ENCODE measurements at regions not wholly inside any gene's neighbourhood (a gene's known extent, or its start where the extent isn't known, plus 50 kb on each side); places are given as distances from the start of the nearest gene placed in this dataset.

DNA sequence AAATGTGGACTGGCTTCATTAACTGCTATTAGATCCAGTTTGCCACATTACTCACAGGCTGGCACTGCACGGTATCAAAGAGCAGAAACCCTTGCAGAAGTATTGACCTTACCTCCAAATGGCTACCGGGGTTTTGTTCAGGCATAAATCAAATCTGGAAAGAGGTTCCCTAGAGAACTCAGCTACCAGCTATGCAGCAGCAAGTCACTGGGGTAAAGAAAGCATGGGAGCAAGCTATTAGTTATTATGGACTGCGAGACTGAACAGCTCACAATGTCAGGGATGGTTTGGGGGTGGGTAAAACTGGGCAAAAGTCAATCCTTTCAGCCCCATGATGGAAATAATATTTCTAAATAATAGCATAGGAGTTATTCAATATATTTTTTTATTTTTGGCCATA, 128.1 kb downstream of the FANCF start:
- DNase-seq (ENCODE audit: extremely low read depth, low read depth, low spot score): no peak

DNA sequence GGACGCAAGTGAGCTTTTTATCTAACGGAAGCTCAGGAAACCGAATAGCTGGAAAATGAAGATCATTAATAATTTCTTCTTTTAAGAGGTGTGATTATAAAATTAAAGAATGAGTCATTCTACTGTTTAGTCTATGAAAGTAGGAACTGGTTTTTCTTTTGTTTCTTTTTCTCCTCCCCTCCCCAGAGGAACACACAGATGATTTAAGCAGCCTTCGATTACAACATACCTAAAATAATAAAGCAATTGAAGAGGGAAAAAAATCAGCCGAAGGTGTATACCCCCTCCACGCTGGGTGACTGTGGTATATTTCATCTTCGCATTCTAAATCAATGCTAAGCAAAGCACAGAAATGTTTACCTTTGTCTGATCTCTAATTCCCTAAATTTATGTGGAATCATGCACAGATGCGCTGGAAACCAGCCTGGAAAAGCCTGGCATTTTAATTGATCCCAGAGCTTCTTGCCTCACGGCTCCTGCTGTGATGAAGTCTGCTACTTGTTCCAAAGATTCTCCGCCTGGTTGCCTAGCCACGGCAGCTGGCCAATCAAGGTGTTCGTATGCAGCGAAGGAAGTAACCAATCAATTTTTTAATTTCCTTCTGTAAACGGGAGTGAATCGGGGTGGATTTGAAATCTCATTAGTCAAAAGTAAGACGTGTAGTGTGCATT, 133.9 kb downstream of the FANCF start:
- DNase-seq (ENCODE audit: extremely low read depth, low read depth, low spot score): no peak

DNA sequence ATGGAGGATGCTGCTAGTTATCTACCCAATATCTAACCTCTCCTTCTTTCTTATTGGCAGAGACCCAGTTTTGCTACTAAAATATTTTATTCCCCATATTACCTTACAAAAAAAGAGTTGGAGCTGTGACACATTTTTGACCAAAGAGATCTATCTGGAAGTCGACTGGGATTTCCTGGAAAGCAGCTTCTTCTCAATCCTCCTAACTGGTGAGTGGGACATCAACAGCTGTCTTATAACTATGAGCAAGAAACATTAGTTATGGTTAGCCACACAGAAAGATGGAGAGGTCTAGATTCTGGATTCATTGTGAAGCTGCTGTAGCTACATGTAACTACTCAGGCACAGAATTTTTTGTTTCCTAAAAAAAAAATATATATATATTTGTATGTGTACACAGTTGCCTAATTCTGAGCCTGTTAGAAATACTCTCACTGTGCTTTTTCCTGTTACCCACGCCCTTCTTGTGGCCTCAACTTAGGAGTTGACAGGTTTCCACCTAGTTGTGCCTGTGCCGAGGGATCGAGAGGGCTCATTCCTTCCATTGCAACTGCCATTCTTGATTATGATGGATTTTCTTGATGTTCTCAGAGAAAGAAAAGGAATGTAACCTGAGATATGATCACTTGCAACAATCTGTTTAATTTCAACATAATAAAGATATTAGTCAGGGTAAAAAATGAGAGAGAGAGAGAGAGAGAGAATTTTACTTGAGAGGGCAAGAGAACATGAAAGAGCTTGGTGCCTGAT, 142.0 kb downstream of the SLC17A6 start:
- DNase-seq (ENCODE audit: extremely low read depth, low read depth, low spot score): no peak

DNA sequence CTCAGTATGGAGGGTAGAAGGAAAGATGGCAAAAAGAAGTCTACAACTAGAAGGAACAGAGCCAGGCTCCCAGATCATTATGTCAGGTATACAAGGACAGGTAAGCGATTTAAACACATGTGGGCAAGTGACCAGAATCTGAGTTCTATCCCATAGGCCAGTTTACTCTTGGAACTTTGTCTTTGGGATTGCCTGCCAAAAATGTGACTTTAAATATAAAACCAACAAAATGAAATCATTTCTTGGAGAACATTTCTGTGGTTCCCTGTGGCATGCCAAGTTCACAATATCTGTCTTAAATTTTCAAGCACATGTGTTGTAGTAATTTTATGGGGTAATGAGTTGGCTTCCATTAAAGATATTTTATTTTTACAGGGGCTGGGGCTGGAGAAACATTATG, 141.0 kb downstream of the SLC17A6 start:
- no peak for DNase-seq (ENCODE audit: extremely low read depth, low read depth, low spot score)

DNA sequence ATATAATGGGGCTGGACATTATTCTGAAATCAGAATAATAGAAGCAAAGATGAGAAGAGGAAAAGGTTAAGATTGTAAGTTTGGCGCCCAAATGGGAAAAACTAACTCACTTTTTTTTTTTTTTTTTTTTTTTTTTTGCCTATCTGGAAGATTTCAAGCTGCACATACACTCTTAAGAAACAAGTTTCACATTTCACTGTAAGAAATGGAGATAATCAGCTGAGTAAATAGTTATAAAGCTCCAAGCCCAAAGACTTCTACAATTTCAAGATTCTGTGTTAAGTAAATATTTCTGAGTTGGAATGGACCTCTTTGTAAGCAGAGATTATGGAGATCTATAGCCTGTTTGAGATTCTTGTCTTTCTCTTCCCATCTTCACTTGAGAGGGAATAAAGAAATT, 140.0 kb downstream of the SLC17A6 start:
- DNase-seq (ENCODE audit: extremely low read depth, low read depth, low spot score): no peak

DNA sequence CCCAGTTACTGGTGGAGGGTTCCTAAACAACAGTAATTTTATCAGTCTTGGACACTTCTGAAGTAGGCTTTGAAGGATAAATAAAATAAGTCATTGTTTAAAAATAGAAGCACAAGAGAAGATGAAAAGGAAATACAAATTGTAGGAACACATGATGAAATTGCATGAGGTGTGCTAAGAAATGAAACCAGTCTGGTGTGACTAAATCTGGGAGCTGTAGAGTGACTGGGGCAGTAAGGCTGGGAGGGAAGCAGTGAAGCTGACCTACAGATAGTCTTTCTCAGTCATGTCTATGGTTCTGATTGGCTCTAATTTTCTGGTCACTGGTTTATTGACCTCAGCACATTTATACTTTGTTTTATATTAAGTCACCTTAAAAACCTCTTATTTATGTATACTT, 139.1 kb downstream of the SLC17A6 start:
- DNase-seq (ENCODE audit: extremely low read depth, low read depth, low spot score): no peak

DNA sequence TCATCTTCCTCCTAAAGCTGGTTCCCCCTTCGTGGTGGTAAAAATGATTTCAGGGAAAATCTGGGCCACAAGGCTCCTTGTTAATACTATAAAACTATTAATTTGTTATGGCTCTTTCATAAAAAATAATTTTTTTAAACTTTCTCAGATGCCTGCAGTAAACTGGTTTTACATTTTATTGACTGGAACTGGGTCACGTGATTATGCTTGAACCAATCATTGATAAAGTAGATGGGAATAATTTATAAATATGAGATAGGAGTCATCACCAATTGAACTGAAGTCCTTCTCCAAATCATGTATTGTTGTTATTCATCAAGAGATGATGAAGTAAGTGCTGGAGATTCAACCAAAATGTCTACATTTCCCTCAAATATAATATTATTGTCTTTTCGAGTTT, 138.4 kb downstream of the SLC17A6 start:
- DNase-seq (ENCODE audit: extremely low read depth, low read depth, low spot score): no peak

DNA sequence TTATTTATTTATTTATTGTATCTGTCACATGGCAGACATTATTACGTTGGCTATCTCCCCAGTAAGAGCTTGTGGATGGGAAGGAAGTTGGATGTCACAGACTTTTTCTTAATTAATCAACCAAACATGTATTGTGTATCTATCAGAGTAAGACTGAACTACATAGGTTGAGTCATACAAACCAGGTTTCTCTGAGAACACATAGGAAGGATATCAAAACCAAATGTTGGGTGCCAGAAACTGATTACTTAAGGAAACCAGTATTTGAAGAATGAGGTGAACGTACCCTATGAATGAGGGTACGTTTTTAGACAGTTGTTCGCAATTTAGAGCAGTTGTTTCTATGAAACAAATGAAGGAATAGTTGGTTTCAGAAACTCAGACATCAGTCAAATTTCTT, 136.4 kb downstream of the SLC17A6 start:
- no peak for DNase-seq (ENCODE audit: extremely low read depth, low read depth, low spot score)

DNA sequence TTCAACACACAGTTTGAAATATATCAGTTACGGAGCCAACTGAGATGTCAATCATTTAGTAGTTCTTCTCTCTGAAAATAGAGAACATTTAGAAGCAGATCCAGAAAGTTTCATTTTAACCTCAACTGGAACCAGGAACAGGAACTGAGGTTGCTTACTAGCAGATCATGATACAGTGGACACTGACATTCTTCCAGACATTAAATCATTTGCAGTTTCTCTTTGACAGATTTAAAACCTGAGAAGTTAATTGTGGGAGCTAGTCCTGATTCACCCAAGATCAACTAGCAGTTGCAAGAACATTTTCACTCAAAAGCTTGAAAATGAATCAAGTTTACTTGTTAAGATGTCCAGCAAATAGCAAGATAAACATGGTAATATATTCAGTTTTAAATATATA, 135.4 kb downstream of the SLC17A6 start:
- no peak for DNase-seq (ENCODE audit: extremely low read depth, low read depth, low spot score)

DNA sequence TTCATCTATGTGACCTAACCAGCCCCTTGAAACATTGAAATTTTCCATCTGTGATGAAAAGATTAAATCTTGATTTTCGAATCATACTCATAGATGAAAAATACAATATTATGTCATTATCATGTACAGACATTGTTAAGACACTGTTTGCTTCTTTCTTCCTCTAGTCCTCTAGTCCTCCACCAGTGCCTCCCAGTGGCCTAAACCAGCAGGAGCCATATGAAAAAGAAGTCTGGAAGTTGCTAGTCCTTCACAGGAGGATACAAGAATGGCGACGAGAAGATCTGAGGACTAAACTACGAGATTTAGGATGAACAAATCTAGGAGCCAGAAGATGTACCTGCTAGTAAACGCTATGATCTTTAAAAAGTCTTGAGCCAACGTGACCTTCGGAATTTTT, 134.1 kb downstream of the SLC17A6 start:
- DNase-seq (ENCODE audit: extremely low read depth, low read depth, low spot score): no peak

DNA sequence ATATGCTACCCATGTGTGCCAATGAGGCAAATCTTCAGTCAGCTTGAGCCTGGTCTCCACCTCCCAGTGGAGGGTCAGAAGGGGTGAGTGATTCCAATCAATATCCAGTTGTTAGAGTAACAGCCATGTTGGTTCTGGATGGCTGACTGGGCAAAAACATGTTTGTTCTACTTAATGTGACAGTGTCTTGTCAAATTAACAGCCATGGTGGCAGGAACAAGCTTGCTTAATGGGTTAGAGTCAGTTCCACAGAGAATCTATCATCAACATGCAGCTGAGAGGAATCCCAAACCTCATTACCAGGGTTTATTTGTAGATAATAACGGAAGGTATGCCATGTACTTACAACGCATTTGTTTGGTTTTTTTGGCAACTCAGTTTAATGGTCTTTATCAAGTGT, 133.2 kb downstream of the SLC17A6 start:
- DNase-seq (ENCODE audit: extremely low read depth, low read depth, low spot score): no peak

DNA sequence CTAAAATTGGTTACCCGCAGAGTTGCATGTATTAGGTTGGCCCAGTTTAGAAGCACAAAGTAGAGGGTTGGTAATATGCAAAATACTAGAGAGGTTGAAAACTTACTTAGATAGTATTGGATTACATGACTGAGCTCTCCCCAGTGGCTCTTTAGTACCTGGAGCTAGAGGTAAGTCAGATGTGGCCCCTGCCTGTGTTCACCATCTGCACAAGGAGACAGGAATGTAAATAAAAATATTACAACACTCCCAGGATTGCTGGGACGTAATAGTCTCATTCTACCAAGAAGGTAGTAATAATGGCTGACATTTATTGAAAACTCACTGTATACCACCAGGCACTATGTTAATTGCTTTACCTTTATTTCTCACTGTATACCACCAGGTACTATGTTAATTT, 129.6 kb downstream of the SLC17A6 start:
- DNase-seq (ENCODE audit: extremely low read depth, low read depth, low spot score): no peak

DNA sequence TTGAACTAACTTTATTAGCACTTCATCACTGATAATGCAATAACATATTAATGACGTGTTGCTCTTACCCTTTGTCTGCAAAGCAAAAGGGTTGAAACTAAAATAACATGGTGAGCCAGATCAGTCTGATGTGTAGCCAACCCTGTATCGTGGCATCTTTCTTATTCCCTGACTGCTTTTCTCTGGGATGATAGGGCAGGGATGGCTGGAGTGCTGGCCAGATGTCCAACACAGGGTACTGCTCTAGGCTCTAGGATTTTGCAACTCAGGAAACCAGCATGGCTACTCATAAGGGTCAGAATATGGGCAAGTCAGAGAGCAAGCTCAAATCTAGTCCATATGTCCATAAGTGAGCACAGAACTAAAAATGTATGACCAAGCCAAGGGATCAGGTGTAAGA, 129.1 kb downstream of the SLC17A6 start:
- DNase-seq (ENCODE audit: extremely low read depth, low read depth, low spot score): no peak

DNA sequence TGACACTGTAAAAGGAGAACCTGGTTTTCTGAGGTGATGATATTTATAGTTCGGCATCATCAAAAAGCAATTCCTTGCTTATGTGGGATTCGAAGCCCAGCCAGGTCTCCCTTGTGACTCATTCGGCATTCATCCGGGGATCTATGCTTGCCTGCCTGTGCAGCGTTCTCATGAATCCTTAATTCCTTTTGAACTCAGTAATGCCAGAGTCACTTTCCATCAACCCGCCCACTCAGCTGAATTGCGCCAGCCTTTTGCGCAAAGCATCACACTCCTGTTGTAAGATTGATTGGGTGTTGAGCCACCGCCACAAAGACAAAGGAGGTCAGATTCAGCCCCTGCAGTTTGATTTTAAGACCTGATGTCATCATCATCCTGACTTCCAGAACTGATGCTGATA, 128.6 kb downstream of the SLC17A6 start:
- DNase-seq (ENCODE audit: extremely low read depth, low read depth, low spot score): no peak

DNA sequence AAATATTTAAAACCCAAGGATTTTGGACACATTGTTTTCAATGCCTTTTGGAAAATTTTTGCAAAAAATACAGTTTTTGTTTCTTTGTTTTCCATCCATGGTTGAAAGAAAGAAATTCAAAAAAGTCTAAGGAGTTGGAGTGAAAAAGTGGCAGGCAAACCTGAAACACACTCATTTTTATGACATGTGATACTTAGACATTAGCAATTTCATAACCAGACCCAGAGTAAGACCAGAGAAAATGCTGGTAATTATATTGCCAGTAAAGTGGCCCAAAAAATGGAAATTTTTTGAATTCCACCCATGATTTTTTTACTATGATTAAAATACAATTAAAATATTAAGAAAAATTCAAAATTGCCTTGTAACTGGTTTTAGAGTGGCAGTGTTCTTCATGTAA, 128.2 kb downstream of the SLC17A6 start:
- no peak for DNase-seq (ENCODE audit: extremely low read depth, low read depth, low spot score)

DNA sequence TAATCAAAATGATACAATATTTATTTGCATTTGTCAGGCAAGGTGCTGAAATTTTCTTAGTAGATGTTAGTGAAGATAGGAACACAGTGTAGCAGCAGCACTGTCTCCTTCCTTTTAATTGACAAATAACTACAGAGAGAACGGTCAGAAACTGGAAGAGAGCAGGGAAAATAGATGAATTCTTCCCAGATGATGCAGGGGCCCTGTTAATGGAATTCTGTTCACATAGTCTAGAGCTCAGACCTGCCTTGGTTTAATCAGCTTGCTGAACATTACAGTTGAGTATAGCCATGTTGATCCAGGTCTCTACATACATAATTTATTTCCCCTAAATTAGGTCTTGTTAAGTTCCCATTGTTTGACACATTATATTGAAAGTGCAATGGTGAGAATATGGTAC, 127.4 kb downstream of the SLC17A6 start:
- no peak for DNase-seq (ENCODE audit: extremely low read depth, low read depth, low spot score)

DNA sequence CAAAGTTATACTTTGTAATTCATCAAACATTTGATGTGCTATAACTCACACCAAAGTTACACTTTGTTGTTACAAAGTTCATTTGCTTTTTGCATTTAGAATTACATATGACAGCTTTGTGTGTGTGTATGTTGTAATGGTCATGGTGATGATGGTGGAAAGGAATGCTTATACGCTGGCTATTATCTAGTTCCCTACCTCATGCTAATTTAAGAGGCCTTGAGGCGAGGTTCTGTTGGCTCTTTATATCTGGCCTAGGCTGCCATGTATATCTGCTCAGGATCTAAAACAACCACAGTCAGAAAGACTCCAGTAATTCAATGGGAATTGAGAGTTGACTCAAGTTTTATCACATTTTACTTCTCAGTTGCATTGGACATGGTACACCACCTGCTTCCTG, 123.4 kb downstream of the SLC17A6 start:
- DNase-seq (ENCODE audit: extremely low read depth, low read depth, low spot score): no peak

DNA sequence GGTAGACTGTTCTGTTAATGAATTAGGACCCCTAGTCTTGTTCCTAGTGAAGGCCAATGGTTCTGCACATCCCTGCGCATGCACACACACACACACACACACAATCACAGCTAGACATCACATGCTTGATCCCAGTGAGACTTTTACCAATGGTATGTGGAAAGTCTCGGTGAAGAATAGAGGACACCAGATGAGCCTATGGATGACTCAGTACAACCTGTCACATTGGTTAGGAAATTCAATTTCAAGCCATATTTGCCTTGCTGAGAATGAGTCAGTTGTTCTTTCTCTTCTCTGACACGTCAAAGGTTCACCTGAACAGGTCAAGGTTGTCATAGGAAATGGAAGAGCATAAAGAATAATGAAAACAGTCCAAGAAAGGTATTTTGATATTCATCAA, 122.0 kb downstream of the SLC17A6 start:
- DNase-seq (ENCODE audit: extremely low read depth, low read depth, low spot score): no peak

DNA sequence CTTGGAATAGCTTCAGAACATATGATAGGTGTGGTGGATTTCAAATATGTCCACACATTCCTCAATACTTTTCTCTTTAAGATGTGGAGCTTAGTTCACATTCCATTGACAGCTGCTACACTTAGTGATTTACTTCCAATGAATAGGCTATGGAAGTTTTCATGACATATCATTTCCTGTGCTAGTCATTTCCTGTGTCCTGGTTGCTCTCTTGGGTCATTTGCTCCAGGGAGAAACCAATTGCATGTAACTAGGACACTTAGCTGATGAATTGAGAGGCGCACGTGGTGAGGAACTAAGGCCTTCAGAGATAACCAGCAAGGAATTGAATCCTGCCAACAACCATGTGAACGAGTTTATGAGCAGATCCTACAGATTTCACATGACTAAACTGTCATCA, 120.9 kb downstream of the SLC17A6 start:
- peak; percentile 86 for DNase-seq (ENCODE audit: extremely low read depth, low read depth, low spot score)

DNA sequence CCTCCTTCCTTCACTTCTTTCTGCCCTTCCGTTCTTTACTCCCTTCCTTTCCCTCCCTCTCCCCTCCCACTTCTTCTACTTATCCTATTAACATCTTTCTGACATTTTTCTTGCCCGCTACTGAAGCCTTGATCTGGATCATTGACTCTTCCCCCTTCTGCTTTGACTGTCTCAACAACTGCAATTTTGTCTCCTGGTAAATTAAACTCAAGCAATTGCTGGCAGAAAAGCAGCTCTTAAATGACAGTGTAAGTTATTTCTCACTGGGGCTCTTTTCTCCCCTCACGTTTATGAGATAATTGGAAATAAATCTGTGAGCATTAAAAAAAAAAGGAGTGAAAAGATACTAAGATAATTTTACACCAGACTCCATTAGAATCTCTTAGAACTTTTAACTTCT, 120.0 kb downstream of the SLC17A6 start:
- DNase-seq (ENCODE audit: extremely low read depth, low read depth, low spot score): no peak

DNA sequence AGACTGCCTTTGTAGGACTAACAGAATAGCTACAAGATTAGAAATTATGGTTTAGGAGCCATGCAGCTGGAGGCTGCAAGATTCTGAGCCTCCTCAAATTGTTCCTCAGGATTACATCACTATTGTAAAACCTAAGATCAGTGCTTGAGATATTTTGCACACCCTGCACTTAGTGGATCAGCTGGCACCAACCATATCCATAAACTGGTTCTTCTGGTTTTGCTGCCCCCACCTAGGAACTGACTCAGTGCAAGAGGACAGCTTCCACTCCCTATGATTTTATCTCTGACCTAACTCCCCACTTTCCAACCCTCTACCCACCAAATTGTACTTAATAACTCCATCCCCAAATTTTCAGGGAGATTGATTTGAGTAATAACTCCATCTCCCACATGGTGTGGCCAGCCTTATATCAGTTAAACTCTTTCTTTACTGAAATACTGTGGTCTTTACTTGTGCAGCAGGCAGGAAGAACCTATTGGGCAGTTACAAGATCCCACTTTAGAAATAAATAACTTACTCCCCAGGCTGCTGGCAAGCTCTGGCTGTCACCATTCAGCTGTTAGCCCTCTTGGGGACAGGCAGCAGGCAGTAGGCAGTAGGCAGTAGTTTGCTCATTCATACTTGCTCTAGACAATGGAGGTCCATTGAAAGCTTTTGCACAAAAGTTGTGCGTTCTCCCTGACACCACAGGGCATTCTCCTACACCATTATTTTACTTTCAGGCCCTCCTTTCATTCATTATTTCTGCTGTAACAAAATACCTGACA, 119.0 kb downstream of the SLC17A6 start:
- no peak for DNase-seq (ENCODE audit: extremely low read depth, low read depth, low spot score)

Measured in glomerular endothelial cell (primary cell).